ENCODE measurements at regions not wholly inside any gene's neighbourhood (a gene's known extent, or its start where the extent isn't known, plus 50 kb on each side); places are given as distances from the start of the nearest gene placed in this dataset.

- no peak for TF ChIP-seq ZNF274 (IDR thresholded peaks at IDR 0.05; ENCODE audit: low read depth, low read length)
- no peak for TF ChIP-seq YY1 (IDR thresholded peaks at IDR 0.05; ENCODE audit: insufficient read depth, insufficient read length)
These were observed 648.3 kb upstream of the PKDCC start for GRCh38 chr2:41399437-41400087.

Measured in NT2/D1 (cell line).